ENCODE measurements at regions not wholly inside any gene's neighbourhood (a gene's known extent, or its start where the extent isn't known, plus 50 kb on each side); places are given as distances from the start of the nearest gene placed in this dataset.

GRCh38 chr5:143554918-143555477 lies 151.5 kb upstream of the NR3C1 start:
- TF ChIP-seq CTCF (IDR thresholded peaks at IDR 0.05) (no peak), POLR2A (IDR thresholded peaks at IDR 0.05) (no peak)

All from heart left ventricle (tissue), 13 donors.